ENCODE measurements at regions not wholly inside any gene's neighbourhood (a gene's known extent, or its start where the extent isn't known, plus 50 kb on each side); places are given as distances from the start of the nearest gene placed in this dataset.
A peak's percentile ranks its signal among the peaks of the same experiment; 100 is the strongest.
"Not testable (repeated sequence)": the region's sequence is repeated elsewhere in the genome, so short reads cannot be mapped to it uniquely, and the experiment has no call there.

GRCh38 chrX:46366381-46367207, 178.6 kb downstream of the ZNF674 start:
- no peak for FAIRE-seq

DNA sequence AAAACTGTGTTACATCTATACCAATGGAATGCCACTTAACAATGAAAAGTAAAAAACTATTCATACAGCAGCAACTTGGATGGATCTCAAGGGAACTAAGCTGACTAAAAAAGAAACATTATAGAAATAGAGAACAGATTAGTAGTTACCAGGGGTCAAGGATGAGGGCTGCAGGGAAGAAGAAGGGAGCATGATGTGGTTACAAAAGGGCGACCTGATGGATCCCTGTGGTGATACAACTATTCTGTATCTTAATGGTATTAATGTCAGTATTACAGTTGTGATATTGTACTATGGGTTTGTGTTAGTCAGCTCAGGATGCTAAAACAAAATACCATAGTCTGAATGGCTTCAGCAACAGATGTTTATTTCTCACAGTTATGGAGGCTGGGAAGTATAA, 190.7 kb downstream of the ZNF674 start:
- no peak for FAIRE-seq

- no peak for FAIRE-seq
These were observed 203.4 kb downstream of the ZNF674 start for GRCh38 chrX:46341767-46342322.

- no peak for FAIRE-seq
These were observed 204.5 kb downstream of the ZNF674 start for GRCh38 chrX:46340696-46341095.

GRCh38 chrX:46333550-46333949, 211.7 kb downstream of the ZNF674 start:
- FAIRE-seq = no peak

GRCh38 chrX:46330981-46331380, 214.2 kb downstream of the ZNF674 start:
- no peak for FAIRE-seq

- no peak for FAIRE-seq
These were observed 214.7 kb downstream of the ZNF674 start for GRCh38 chrX:46330513-46330912.

GRCh38 chrX:46328133-46328532, 217.1 kb downstream of the ZNF674 start:
- no peak for FAIRE-seq

GRCh38 chrX:46327566-46328115, 217.6 kb downstream of the ZNF674 start:
- FAIRE-seq = no peak

DNA sequence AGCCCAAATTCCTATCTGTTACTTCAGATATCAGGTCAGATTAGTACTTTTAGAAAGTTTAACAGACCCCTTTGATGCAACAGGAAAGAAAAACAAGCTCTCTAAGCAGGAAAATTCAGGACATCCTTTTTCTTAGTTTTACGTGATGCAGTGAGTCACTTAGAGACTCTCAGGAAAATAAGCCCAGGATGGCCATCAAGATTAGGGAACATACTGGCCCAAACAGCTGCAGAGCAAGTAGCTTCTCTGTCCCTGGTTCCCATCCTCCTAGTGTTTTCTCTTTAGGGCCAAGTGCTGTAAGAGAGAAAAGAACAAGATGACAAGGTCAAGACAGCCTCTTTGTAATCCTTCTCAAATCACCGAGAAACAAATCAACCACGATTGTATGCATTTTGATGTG, 219.1 kb downstream of the ZNF674 start:
- FAIRE-seq = no peak

DNA sequence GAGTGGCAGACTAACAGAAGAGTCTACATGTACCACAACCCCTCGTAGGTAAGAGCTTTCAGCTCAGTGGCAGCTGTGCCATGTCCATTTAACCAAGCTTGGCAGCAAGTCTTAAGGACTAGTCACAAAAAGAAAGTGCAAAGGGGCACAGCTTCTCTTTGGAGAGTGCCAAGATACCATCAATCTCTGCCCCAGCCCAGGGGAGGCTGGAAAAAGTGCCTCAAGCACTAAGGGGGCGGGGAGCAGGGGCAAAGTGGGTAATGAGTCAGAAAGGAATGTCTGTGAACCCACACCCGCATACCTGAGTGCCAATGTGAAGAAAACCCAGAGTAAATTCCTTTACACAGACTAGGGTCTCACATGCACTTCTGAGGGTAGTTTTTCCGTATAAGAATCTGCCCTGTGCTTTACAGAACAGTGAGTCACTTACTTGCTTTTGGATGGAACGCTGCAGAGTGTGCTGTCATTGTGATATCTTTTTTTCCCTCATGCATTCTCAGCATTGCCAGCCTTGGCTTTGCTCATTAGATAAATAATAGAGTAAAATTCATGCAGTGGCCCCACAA, 219.8 kb downstream of the ZNF674 start:
- FAIRE-seq = no peak

DNA sequence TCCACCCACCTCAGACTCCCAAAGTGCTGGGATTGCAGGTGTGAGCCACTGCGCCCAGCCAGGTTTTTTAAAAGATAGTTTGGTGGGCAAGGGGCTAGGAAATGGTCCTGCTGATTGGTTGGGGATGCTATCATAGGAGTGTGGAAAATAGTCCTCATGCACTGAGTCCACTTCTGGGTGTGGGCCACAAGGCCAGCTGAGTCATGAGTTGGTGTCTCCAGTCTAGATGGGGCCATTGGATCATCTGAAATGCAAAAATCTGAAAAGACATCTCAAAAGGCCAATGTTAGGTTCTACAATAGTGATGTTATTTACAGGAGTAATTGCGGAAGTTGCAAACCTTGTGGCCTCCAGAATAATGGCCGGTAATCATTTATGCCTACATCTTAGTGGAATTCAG, 221.1 kb downstream of the ZNF674 start:
- no peak for FAIRE-seq

- not testable (repeated sequence) for FAIRE-seq
These were observed 222.3 kb downstream of the ZNF674 start for GRCh38 chrX:46322929-46323328.

- FAIRE-seq = no peak
These were observed 223.5 kb downstream of the ZNF674 start for GRCh38 chrX:46321676-46322075.

DNA sequence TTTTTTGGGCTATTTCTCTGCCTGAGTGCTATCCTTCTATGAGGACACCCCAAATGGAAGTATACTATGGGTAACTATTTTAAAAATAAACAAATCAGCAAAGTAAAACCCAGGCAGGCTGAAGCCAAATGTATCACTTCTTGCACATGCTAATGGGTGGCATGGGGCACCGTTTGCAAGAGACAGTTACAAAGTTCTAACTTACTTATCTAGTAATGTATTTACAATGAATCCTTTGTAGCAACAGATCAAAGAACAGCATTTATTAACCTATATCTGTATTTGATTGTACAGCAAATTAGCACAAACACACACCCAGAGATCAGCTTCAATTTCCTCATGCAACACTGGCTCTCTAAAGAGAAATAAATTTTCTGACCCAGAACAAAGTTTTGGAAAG, 225.5 kb downstream of the ZNF674 start:
- no peak for FAIRE-seq

DNA sequence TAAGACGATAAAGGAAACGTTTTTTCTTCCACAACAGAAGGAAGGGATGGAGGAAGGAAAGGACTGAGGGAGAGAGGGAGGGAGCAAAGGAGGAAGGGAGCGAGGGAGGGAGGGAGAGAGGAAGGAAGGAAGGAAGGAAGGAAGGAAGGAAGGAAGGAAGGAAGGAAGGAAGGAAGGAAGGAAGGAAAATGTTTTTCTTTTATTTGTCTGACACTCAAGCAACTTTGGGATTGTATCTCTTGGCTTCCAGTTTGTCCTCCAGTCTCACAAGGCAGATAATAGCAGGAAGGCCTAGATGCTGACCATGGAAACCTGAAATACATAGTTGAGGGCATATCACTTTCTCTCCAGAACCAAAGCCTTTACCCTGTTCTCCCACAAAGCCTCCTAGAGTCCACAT, 226.7 kb downstream of the ZNF674 start:
- FAIRE-seq = no peak

DNA sequence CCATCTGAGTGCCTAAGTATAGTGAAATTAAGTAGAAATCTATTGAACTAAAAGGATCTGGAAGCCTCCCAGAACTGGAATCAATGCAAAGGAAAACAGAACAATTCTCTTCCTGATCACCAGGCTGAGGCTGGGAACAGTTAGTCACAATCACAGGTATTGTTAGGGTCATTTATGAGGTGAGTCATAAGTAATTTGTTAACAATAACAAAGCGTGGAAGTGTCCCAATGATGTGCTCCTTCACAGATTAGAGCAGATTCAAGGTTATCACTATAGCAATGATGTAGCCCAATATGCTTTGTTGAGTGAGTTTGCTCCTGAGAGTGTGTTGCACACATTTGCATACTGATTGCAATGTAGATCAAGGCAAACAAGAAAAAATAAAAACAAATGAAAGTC, 228.1 kb downstream of the ZNF674 start:
- no peak for FAIRE-seq

DNA sequence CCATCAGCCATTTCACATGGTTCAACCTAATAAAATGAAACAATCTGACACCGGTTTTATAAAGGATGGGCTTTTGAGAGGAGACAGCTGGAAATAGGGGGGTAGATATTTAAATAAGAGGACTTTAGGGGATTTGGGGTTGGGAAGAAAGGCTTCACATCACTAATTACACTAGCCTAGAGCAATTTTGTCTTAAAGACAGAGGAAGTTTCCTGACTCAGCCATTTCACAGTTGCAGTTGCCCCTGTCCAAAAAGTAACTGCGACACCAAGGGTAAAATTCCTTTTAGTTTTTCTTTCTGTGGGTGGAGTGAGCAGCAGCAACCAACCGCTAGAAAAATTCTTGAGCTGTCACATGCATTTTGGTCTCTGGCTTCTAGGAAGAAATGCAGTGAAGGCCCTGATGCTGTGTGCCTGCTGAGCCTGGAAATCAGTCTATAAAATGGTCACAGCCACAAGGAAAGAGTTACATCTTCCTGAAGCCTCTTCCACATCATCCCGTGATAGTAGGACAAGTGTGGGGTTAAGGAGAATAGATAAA, 233.6 kb downstream of the ZNF674 start:
- FAIRE-seq = no peak

DNA sequence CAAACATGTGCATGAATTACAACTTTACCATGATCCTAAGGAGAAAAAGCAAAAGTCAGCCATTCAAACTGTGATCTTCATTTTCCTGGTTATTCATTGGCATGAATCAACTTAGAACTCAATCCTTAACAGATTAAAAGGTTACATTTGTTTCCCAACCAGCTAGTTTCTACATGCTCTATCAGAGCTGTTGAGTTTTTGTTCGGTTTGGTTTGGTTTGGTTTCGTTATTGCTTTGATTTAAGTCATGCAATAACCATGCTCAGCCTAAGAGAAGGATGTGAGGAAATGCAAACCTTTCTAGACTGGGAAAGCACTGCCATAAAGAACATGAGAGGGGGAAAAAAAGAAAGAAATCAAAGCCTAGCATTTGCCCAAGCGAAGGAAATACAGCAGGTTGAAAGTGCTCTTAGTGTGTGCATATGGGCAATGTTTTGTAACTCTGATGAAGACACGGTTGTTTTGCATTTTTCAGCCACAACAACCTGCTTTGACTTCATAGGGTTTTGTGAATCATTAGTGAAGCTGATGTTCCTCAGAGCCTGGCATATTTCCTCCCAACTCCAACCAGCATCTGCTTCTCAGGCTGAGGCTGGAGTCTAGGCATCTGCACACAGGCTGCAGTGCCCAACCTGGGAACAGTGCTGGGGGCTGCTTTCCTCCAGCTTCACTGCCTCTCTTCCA, 234.3 kb downstream of the ZNF674 start:
- FAIRE-seq = no peak

- FAIRE-seq = no peak
These were observed 237.1 kb downstream of the ZNF674 start for GRCh38 chrX:46308110-46308509.

- FAIRE-seq = no peak
These were observed 239.1 kb downstream of the ZNF674 start for GRCh38 chrX:46306103-46306502.

GRCh38 chrX:46305431-46305830, 239.8 kb downstream of the ZNF674 start:
- no peak for FAIRE-seq

DNA sequence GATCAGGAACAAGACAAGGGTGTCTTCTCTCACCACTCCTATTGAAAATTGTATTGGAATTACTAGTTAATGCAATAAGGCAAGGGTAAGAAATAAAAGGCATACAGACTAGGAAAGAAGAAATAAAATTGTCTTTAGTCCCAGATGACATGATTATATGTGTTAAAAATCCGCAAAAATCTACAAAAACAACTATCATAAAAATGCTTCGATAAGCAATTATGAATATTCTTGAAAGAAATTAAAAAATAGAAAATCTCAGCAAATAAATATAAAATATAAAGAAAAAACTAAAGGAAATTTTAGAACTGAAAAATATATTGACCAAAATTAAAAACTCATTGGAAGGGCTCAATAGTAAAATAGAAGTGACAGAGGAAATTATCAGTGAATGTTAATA, 243.3 kb downstream of the ZNF674 start:
- peak; percentile 53 for FAIRE-seq
